ENCODE measurements at regions not wholly inside any gene's neighbourhood (a gene's known extent, or its start where the extent isn't known, plus 50 kb on each side); places are given as distances from the start of the nearest gene placed in this dataset.

DNA sequence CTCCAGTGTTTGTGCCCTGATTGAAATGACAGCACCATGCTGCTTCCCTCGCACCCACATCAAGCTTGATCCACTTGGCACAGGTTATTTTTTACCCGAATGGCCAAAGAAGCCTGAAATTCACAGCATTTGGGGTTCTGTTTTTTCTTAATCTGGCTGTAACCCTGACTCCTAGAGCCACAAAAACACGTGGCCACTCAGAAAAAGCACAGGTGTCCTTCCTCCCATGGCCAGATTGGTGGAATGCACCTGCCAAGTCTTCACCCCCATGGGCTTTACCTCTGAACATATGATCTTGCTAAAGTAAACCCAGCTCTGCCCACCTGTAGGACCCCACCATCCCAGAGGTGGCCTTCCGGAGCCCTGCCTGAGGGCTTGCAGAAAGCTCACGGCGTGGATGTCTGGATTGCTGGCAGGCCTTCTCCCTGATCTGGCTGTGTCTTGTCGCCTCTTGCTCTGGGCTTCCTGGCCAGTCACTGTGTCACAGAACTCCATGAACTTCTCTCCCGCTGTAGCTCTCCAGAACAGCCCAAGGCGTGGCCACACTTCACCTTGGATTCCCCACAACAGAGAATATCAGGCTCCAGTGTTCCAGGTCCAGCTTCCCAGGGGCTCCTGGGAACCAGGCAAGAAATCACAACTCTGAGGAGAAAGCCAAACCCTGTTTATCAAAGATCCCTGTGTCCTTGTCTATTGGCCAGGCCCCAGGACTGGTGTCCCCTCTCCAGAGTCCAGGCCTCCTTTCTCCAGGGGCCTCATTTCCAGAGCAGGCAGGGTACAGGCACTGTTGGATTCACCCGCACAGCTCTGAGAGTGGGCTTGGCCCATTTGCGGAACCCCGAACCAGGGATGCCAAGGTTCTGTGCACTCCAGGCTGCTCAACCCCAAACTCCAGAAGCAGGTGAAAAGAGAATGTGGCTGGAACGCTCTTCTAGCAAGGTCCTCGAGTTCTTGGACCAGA, 272.5 kb downstream of the SYK start:
- H3K4me3 Mint-ChIP-seq (ENCODE audit: unreplicated experiment) = no peak overlapping the region
- DNase-seq (ENCODE audit: extremely low spot score, unreplicated experiment) = no peak
- no peaks in the 10 kb centered on the region for H3K27me3 Mint-ChIP-seq (ENCODE audit: unreplicated experiment)
- TF ChIP-seq, protein P1, sequence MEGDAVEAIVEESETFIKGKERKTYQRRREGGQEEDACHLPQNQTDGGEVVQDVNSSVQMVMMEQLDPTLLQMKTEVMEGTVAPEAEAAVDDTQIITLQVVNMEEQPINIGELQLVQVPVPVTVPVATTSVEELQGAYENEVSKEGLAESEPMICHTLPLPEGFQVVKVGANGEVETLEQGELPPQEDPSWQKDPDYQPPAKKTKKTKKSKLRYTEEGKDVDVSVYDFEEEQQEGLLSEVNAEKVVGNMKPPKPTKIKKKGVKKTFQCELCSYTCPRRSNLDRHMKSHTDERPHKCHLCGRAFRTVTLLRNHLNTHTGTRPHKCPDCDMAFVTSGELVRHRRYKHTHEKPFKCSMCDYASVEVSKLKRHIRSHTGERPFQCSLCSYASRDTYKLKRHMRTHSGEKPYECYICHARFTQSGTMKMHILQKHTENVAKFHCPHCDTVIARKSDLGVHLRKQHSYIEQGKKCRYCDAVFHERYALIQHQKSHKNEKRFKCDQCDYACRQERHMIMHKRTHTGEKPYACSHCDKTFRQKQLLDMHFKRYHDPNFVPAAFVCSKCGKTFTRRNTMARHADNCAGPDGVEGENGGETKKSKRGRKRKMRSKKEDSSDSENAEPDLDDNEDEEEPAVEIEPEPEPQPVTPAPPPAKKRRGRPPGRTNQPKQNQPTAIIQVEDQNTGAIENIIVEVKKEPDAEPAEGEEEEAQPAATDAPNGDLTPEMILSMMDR (IDR thresholded peaks at IDR 0.05) = no peak
- no peaks in the 10 kb centered on the region for H3K36me3 Mint-ChIP-seq (ENCODE audit: unreplicated experiment)
- H3K9me3 Mint-ChIP-seq (ENCODE audit: unreplicated experiment) = no peaks in the 10 kb centered on the region
- H3K27ac Mint-ChIP-seq (ENCODE audit: unreplicated experiment) = peak overlapping the region; percentile 92
- peaks cover 60% of the 10 kb centered on the region for H3K4me1 Mint-ChIP-seq (ENCODE audit: unreplicated experiment)

DNA sequence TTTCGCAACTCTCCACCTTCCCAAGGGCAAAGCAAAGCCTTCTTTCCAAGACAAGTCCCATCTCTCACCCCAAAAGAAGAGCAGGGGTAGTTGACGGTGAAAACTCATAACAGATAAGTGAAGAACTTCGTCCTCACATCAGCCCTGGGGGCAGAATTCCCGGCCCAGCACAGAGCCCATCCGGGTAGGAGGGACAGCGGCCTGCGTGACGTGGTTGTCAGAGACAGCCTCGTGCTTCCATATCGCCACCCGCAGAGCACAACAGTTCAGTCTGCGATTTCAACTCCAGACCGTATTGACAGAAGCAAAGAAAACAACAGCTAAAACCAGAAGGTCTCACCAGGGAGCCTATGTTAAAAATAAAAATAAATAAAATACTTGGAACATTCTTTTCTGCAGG, 273.2 kb downstream of the SYK start:
- Mint-ChIP-seq H3K27me3 (ENCODE audit: unreplicated experiment) (no peaks in the 10 kb centered on the region), H3K27ac (ENCODE audit: unreplicated experiment) (peak overlapping the region; percentile 92), H3K9me3 (ENCODE audit: unreplicated experiment) (no peaks in the 10 kb centered on the region), H3K4me1 (ENCODE audit: unreplicated experiment) (peaks cover 60% of the 10 kb centered on the region), H3K36me3 (ENCODE audit: unreplicated experiment) (no peaks in the 10 kb centered on the region), H3K4me3 (ENCODE audit: unreplicated experiment) (no peak overlapping the region)
- DNase-seq (ENCODE audit: extremely low spot score, unreplicated experiment) = no peak
- TF ChIP-seq, protein P1 (IDR thresholded peaks at IDR 0.05) = no peak

DNA sequence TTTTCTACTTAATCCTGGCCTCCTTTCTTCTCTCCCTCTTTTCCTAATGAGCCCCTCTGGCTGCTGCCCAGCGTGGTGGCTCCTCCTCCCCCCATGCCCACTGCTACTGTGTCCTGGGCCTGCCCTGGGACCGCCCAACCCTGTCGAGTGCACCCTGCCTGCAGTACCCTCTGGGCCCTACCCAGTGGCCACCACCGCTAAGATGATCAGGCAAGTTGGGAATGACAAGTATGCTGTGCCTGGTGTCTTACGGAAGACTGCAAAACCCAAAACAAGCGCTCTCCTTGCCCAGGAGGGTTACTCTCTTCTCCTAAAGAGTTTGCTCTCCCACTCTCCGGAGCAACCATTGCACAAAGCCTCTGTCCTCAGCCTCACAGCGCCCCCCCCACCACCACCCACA, 273.7 kb downstream of the SYK start:
- H3K27ac Mint-ChIP-seq (ENCODE audit: unreplicated experiment) = peak overlapping the region; percentile 92
- H3K27me3 Mint-ChIP-seq (ENCODE audit: unreplicated experiment) = no peaks in the 10 kb centered on the region

DNA sequence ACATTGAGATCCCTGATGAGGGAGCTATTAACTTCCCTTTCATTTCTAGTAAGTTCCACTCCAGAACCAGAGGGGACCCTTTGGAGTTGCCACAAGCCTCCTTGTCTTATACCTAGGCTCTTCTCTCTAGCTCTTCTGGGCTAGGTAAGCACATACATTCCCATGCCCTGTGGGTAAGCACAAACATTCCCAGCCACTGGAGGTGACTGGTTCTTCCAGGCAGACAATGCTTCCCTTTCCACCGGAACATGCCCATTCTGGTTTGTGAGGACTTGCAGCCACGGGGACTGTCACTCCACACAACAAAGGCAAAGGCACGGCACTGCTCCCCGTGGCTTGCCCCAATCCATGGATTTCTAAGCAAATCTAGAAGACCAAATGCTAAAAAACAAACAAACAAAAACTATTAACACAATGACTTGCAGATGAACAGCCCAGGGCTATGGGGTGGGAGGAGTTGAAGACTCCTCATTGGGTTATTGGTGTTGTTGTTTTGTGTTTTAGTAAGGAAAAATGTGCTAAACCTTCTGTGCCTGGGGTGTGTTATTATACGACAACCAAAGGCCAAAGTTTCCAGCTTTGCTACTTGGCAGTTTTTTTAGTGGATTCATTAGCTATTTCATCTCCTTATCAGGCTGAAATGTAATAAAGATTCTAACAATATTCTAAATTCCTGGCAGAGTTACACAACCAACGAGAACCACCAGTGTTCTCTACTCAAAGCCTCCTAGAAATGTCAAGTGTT, 276.2 kb downstream of the SYK start:
- Mint-ChIP-seq H3K4me3 (ENCODE audit: unreplicated experiment) (no peak overlapping the region), H3K4me1 (ENCODE audit: unreplicated experiment) (peaks cover 43% of the 10 kb centered on the region), H3K36me3 (ENCODE audit: unreplicated experiment) (no peaks in the 10 kb centered on the region), H3K9me3 (ENCODE audit: unreplicated experiment) (no peaks in the 10 kb centered on the region), H3K27ac (ENCODE audit: unreplicated experiment) (no peak overlapping the region), H3K27me3 (ENCODE audit: unreplicated experiment) (no peaks in the 10 kb centered on the region)
- no peak for DNase-seq (ENCODE audit: extremely low spot score, unreplicated experiment)
- TF ChIP-seq, protein P1 (IDR thresholded peaks at IDR 0.05) = no peak

More for the DNA sequence above, 273.7 kb downstream of the SYK start:
- DNase-seq (ENCODE audit: extremely low spot score, unreplicated experiment) = peak; percentile 89
- Mint-ChIP-seq H3K4me1 (ENCODE audit: unreplicated experiment) (peaks cover 60% of the 10 kb centered on the region), H3K36me3 (ENCODE audit: unreplicated experiment) (no peaks in the 10 kb centered on the region), H3K9me3 (ENCODE audit: unreplicated experiment) (no peaks in the 10 kb centered on the region), H3K4me3 (ENCODE audit: unreplicated experiment) (peak overlapping the region; percentile 43)
- TF ChIP-seq, protein P1 (IDR thresholded peaks at IDR 0.05) = peak; percentile 11

DNA sequence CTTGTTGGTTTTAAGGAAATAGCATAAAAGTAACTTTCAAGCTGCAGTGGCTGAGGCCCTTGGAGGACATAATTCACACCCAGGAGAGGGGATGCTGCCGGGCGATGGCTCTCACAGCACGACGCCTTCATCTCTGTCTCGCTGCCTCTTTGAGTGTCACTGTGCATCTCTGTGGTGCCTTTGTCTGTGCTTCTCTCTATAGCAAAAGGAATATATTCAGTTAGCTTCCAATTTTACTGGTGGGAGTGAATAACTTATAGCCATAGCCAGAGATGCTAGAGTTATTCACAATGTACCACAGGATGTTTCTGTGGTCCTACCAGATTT, 276.7 kb downstream of the SYK start:
- TF ChIP-seq, protein P1 (IDR thresholded peaks at IDR 0.05) = no peak
- Mint-ChIP-seq H3K27ac (ENCODE audit: unreplicated experiment) (no peak overlapping the region), H3K4me3 (ENCODE audit: unreplicated experiment) (no peak overlapping the region), H3K9me3 (ENCODE audit: unreplicated experiment) (no peaks in the 10 kb centered on the region), H3K4me1 (ENCODE audit: unreplicated experiment) (peaks cover 41% of the 10 kb centered on the region), H3K36me3 (ENCODE audit: unreplicated experiment) (no peaks in the 10 kb centered on the region), H3K27me3 (ENCODE audit: unreplicated experiment) (no peaks in the 10 kb centered on the region)
- DNase-seq (ENCODE audit: extremely low spot score, unreplicated experiment) = no peak
